SK-N-SH treated with all-trans-retinoic acid at 6 μM for 48 hours (cell line): ENCODE measurements at regions not wholly inside any gene's neighbourhood (a gene's known extent, or its start where the extent isn't known, plus 50 kb on each side); places are given as distances from the start of the nearest gene placed in this dataset.

Experiments
- ATAC-seq: fragments of 200-7000 bp; cut with Tn5 transposase; 3 replicates; pipeline ENCODE4 v1.9.1; 2020; ENCODE audit warnings: mild to moderate bottlenecking, moderate library complexity
- ARNTL ChIP-seq: fragments of 450-650 bp; formaldehyde crosslinking; IDR thresholded peaks from 2 replicates; pipeline ENCODE4 v1.5.0; 2020; ENCODE audit warnings: low read depth, mild to moderate bottlenecking, moderate library complexity, borderline replicate concordance
- CSDC2 ChIP-seq: fragments of 250-450 bp; sonication (Bioruptor Pico); IDR thresholded peaks from 2 replicates; pipeline ENCODE4 v1.5.0; 2020; ENCODE audit warnings: mild to moderate bottlenecking, moderate library complexity
- ESRRG ChIP-seq: fragments of 250-450 bp; sonication (Bioruptor Pico); IDR thresholded peaks from 2 replicates; pipeline ENCODE4 v1.6.1; 2021; ENCODE audit warnings: mild to moderate bottlenecking
- GLIS3 ChIP-seq: fragments of 250-450 bp; sonication (Bioruptor Pico); IDR thresholded peaks from 2 replicates; pipeline ENCODE4 v1.5.0; 2020; ENCODE audit warnings: mild to moderate bottlenecking, moderate library complexity
- ISL1 ChIP-seq: fragments of 250-450 bp; sonication (Bioruptor Pico); IDR thresholded peaks from 2 replicates; pipeline ENCODE4 v2.1.2; 2022; ENCODE audit warnings: mild to moderate bottlenecking, moderate library complexity
- OSR1 ChIP-seq: fragments of 250-450 bp; sonication (Bioruptor Pico); IDR thresholded peaks from 2 replicates; pipeline ENCODE4 v1.8.0; 2022; ENCODE audit warnings: moderate library complexity, mild to moderate bottlenecking, inconsistent platforms
- PPARA ChIP-seq: fragments of 250-450 bp; sonication (Bioruptor Pico); IDR thresholded peaks from 2 replicates; pipeline ENCODE4 v1.5.0; 2020; ENCODE audit warnings: mild to moderate bottlenecking, borderline replicate concordance
- RARB ChIP-seq: fragments of 250-450 bp; sonication (Bioruptor Pico); IDR thresholded peaks from 2 replicates; pipeline ENCODE4 v1.8.0; 2021; ENCODE audit warnings: mild to moderate bottlenecking, moderate library complexity
- SNAI2 ChIP-seq: fragments of 250-450 bp; sonication (Bioruptor Pico); IDR thresholded peaks from 2 replicates; pipeline ENCODE4 v1.5.0; 2020; ENCODE audit warnings: mild to moderate bottlenecking, moderate library complexity
- TCF4 ChIP-seq: fragments of 250-450 bp; sonication (Bioruptor Pico); IDR thresholded peaks from 2 replicates; pipeline ENCODE4 v1.8.0; 2021; ENCODE audit warnings: mild to moderate bottlenecking, moderate library complexity, borderline replicate concordance
- TOX ChIP-seq: fragments of 250-450 bp; sonication (Bioruptor Pico); IDR thresholded peaks from 2 replicates; pipeline ENCODE4 v1.8.0; 2021; ENCODE audit warnings: mild to moderate bottlenecking, moderate library complexity, borderline replicate concordance
- ZFP3 ChIP-seq: fragments of 250-450 bp; sonication (Bioruptor Pico); IDR thresholded peaks from 2 replicates; pipeline ENCODE4 v1.5.0; 2020; ENCODE audit warnings: mild to moderate bottlenecking, moderate library complexity
- ZNF565 ChIP-seq: fragments of 450-650 bp; formaldehyde crosslinking; conservative IDR thresholded peaks from 2 replicates; pipeline ENCODE4 v1.5.0; 2020; ENCODE audit warnings: low read depth, mild to moderate bottlenecking, moderate library complexity
- ZNF70 ChIP-seq: fragments of 450-650 bp; formaldehyde crosslinking; IDR thresholded peaks from 2 replicates; pipeline ENCODE4 v1.5.0; 2020; ENCODE audit warnings: mild to moderate bottlenecking, moderate library complexity
- TF ChIP-seq, protein P1 (sequence below): fragments of 250-450 bp; sonication (Bioruptor Pico); IDR thresholded peaks from 2 replicates; pipeline ENCODE4 v1.5.1; 2021; ENCODE audit warnings: mild to moderate bottlenecking, moderate library complexity
- TF ChIP-seq, protein P2 (sequence below): fragments of 250-450 bp; sonication (Bioruptor Pico); IDR thresholded peaks from 2 replicates; pipeline ENCODE4 v1.8.0; 2020; ENCODE audit warnings: mild to moderate bottlenecking, moderate library complexity, borderline replicate concordance
- TF ChIP-seq, protein P3 (sequence below): fragments of 250-450 bp; sonication (Bioruptor Pico); IDR thresholded peaks from 2 replicates; pipeline ENCODE4 v1.5.1; 2020; ENCODE audit warnings: low read depth, mild to moderate bottlenecking, moderate library complexity
- TF ChIP-seq, protein P4 (sequence below): fragments of 250-450 bp; sonication (Bioruptor Pico); IDR thresholded peaks from 2 replicates; pipeline ENCODE4 v1.5.0; 2020; ENCODE audit warnings: mild to moderate bottlenecking, moderate library complexity
- TF ChIP-seq, protein P5 (sequence below): fragments of 250-450 bp; sonication (Bioruptor Pico); IDR thresholded peaks from 2 replicates; pipeline ENCODE4 v1.8.0; 2021; ENCODE audit warnings: low read depth, mild to moderate bottlenecking, moderate library complexity, borderline replicate concordance

DNA sequence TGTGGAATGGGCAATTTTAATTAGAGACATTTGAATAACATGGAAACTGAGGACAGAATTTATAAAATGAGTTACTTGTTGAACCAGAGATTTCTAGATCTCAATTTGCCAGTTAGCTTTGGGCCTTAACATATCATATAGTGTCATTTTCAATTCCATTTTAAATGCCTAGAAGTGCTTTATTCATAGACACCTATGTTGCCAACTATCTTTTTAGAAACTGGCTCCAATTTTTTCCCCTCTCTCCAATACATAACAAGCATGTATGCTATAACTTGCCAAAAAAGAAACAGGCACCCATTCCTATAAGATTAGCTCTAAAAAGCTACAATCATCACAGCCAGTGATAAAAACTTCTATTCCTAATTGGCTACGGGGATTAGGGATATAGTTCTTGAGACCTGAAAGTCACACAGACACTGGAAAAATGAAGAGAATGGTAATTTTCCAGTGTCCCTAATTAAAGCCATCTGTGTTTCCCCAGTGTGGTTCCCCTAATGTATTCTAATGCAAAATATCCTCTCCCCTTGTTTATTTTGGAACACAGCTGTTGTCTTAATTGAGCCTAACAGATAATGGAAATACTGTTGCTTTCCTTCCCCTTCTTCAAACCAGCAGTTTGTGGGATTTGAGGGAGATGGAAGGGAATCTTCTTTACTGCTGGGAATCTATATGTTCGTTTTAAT is 205.5 kb upstream of the FSHR start:
- peak; percentile 77; the same call in 1 of the 2 replicates for TF ChIP-seq SNAI2
- TF ChIP-seq ARNTL, result no peak
- TF ChIP-seq PPARA (CRISPR knock-in tag), result 0 out of 2 replicates have a peak, but pooled peaks have one; percentile 41
- peak; percentile 79 for TF ChIP-seq ISL1 (CRISPR knock-in tag)
- TF ChIP-seq TCF4 (CRISPR knock-in tag), result peak; percentile 94
- TF ChIP-seq, protein P1, sequence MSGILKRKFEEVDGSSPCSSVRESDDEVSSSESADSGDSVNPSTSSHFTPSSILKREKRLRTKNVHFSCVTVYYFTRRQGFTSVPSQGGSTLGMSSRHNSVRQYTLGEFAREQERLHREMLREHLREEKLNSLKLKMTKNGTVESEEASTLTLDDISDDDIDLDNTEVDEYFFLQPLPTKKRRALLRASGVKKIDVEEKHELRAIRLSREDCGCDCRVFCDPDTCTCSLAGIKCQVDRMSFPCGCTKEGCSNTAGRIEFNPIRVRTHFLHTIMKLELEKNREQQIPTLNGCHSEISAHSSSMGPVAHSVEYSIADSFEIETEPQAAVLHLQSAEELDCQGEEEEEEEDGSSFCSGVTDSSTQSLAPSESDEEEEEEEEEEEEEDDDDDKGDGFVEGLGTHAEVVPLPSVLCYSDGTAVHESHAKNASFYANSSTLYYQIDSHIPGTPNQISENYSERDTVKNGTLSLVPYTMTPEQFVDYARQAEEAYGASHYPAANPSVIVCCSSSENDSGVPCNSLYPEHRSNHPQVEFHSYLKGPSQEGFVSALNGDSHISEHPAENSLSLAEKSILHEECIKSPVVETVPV (CRISPR knock-in tag), result no peak
- ATAC-seq, result no peak

DNA sequence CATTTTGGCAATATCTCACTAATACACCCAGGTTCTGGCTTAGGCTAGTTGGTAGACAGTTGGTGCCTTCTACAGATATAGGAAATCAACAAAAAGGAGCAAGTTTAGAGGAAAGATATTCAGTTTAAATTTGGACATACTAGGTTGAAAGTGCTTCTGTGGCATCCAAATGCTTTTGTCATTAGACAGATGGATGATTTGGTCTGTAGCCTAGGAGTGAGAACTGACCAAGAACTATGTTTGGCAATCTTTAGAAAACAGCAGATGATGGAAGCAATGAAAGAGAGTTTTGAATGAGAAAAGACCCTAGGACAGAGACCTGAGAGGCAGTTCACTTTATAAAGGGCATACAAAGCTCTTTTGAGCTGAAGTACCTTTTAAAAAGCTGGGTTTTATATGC is 201.3 kb upstream of the FSHR start:
- ATAC-seq, result no peak
- TF ChIP-seq GLIS3 (no peak), SNAI2 (no peak), ISL1 (CRISPR knock-in tag) (no peak), TOX (CRISPR knock-in tag) (no peak), ARNTL (no peak)

DNA sequence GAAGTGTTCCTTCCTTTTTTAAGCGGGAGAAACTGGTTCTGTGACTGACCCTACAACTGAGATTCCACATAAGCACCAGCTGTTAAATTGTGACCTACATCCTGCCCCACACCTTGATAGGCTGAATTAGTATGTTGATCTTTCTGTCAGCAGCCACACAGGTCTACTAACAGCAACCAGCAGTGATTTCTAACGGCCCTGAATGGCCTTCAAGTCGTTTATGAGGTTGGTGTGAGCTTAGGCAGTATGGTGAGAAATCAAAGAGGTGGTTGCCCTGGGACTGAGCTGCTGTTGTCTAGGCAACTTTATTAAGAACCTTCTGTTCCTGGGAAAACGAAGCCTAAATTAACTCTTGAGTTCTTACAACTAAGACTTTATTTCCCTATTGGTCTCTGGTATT is 197.2 kb upstream of the FSHR start:
- ATAC-seq, result no peak
- TF ChIP-seq SNAI2 (no peak), ESRRG (no peak), CSDC2 (CRISPR knock-in tag) (no peak), RARB (CRISPR knock-in tag) (no peak), ARNTL (no peak), PPARA (CRISPR knock-in tag) (no peak), ZNF70 (CRISPR knock-in tag) (no peak), OSR1 (no peak), GLIS3 (no peak)
- TF ChIP-seq, protein P2, sequence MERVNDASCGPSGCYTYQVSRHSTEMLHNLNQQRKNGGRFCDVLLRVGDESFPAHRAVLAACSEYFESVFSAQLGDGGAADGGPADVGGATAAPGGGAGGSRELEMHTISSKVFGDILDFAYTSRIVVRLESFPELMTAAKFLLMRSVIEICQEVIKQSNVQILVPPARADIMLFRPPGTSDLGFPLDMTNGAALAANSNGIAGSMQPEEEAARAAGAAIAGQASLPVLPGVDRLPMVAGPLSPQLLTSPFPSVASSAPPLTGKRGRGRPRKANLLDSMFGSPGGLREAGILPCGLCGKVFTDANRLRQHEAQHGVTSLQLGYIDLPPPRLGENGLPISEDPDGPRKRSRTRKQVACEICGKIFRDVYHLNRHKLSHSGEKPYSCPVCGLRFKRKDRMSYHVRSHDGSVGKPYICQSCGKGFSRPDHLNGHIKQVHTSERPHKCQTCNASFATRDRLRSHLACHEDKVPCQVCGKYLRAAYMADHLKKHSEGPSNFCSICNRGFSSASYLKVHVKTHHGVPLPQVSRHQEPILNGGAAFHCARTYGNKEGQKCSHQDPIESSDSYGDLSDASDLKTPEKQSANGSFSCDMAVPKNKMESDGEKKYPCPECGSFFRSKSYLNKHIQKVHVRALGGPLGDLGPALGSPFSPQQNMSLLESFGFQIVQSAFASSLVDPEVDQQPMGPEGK (CRISPR knock-in tag), result no peak
- TF ChIP-seq, protein P3, sequence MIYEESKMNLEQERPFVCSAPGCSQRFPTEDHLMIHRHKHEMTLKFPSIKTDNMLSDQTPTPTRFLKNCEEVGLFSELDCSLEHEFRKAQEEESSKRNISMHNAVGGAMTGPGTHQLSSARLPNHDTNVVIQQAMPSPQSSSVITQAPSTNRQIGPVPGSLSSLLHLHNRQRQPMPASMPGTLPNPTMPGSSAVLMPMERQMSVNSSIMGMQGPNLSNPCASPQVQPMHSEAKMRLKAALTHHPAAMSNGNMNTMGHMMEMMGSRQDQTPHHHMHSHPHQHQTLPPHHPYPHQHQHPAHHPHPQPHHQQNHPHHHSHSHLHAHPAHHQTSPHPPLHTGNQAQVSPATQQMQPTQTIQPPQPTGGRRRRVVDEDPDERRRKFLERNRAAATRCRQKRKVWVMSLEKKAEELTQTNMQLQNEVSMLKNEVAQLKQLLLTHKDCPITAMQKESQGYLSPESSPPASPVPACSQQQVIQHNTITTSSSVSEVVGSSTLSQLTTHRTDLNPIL (CRISPR knock-in tag), result no peak
- TF ChIP-seq, protein P4, sequence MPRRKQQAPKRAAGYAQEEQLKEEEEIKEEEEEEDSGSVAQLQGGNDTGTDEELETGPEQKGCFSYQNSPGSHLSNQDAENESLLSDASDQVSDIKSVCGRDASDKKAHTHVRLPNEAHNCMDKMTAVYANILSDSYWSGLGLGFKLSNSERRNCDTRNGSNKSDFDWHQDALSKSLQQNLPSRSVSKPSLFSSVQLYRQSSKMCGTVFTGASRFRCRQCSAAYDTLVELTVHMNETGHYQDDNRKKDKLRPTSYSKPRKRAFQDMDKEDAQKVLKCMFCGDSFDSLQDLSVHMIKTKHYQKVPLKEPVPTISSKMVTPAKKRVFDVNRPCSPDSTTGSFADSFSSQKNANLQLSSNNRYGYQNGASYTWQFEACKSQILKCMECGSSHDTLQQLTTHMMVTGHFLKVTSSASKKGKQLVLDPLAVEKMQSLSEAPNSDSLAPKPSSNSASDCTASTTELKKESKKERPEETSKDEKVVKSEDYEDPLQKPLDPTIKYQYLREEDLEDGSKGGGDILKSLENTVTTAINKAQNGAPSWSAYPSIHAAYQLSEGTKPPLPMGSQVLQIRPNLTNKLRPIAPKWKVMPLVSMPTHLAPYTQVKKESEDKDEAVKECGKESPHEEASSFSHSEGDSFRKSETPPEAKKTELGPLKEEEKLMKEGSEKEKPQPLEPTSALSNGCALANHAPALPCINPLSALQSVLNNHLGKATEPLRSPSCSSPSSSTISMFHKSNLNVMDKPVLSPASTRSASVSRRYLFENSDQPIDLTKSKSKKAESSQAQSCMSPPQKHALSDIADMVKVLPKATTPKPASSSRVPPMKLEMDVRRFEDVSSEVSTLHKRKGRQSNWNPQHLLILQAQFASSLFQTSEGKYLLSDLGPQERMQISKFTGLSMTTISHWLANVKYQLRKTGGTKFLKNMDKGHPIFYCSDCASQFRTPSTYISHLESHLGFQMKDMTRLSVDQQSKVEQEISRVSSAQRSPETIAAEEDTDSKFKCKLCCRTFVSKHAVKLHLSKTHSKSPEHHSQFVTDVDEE (CRISPR knock-in tag), result no peak
- TF ChIP-seq, protein P5, sequence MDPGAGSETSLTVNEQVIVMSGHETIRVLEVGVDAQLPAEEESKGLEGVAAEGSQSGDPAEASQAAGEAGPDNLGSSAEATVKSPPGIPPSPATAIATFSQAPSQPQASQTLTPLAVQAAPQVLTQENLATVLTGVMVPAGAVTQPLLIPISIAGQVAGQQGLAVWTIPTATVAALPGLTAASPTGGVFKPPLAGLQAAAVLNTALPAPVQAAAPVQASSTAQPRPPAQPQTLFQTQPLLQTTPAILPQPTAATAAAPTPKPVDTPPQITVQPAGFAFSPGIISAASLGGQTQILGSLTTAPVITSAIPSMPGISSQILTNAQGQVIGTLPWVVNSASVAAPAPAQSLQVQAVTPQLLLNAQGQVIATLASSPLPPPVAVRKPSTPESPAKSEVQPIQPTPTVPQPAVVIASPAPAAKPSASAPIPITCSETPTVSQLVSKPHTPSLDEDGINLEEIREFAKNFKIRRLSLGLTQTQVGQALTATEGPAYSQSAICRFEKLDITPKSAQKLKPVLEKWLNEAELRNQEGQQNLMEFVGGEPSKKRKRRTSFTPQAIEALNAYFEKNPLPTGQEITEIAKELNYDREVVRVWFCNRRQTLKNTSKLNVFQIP (CRISPR knock-in tag), result no peak

DNA sequence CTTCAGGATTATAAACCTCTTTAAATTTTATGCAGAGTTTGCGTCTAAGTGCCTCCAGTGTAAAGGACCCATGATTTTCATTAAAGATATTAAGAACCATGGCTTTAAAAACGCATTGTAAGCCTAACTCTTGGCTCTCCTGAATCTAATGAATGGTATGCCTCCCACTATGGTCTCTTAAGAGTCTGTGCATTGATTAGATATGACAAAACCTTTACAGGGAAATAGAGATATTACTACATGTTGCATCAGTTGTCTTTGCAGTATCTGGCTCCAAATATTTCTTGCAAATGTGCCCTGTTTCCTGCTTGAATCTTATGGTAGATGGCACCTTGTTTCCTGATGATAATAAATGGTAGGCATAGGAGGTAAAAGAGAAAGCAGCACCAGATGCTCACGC is 189.3 kb upstream of the FSHR start:
- TF ChIP-seq ZNF70 (CRISPR knock-in tag) (no peak), TOX (CRISPR knock-in tag) (no peak)
- ATAC-seq, result no peak

DNA sequence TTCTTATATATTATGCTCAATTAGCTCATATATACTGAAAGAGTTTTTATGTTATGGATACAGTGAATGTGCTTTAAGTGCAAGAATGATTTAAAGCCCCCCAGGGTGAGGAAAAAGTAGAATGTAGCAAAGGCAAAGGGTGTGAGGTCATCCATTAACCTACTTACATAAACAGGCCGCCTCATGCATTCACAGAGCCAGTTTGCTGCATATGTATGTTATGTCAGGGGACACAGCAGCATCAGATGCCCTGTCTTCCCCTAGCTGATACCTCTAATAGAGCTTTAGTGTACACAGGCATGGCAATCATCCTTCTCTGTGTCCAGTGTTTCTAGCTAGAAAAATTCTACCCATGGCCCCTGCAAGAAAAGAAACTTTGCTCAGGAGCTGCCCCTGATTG is 187.8 kb upstream of the FSHR start:
- ATAC-seq, result no peak
- TF ChIP-seq ARNTL (no peak), ZFP3 (CRISPR knock-in tag) (no peak), TCF4 (CRISPR knock-in tag) (no peak), ISL1 (CRISPR knock-in tag) (no peak), ZNF565 (CRISPR knock-in tag) (no peak)
- TF ChIP-seq, protein P4 (CRISPR knock-in tag), result no peak
- TF ChIP-seq, protein P5 (CRISPR knock-in tag), result no peak
